Neuronal stem cell (in vitro differentiated cells): ENCODE measurements at regions not wholly inside any gene's neighbourhood (a gene's known extent, or its start where the extent isn't known, plus 50 kb on each side); places are given as distances from the start of the nearest gene placed in this dataset.
A peak's percentile ranks its signal among the peaks of the same experiment; 100 is the strongest.

Experiments used
- DNase-seq: peaks from one replicate; pipeline ENCODE4 v3.0.0-alpha.2; 2013; ENCODE audit warnings: low spot score
- H2AFZ ChIP-seq: one replicate; pipeline ENCODE4 v1.6.1; 2013; ENCODE audit warnings: mild to moderate bottlenecking, low read length, inconsistent platforms
- H2AK5ac ChIP-seq: 2 replicates; pipeline ENCODE4 v1.6.1; 2013; ENCODE audit warnings: low read depth, mild to moderate bottlenecking, inconsistent platforms, low read length, moderate library complexity, mixed read lengths
- H2BK120ac ChIP-seq: 2 replicates; pipeline ENCODE4 v1.6.1; 2013; ENCODE audit warnings: low read depth, mild to moderate bottlenecking, inconsistent platforms, low read length, moderate library complexity, mixed read lengths
- H2BK12ac ChIP-seq: one replicate; pipeline ENCODE4 v1.6.1; 2013; ENCODE audit warnings: low read length, inconsistent platforms
- H2BK15ac ChIP-seq: 2 replicates; pipeline ENCODE4 v1.6.1; 2013; ENCODE audit warnings: mild to moderate bottlenecking, low read length, inconsistent platforms, mixed read lengths
- H2BK5ac ChIP-seq: one replicate; pipeline ENCODE4 v1.6.1; 2013; ENCODE audit warnings: inconsistent platforms, mild to moderate bottlenecking, low read length, moderate library complexity
- H3K14ac ChIP-seq: one replicate; pipeline ENCODE4 v1.6.1; 2013; ENCODE audit warnings: low read length, inconsistent platforms
- H3K18ac ChIP-seq: 2 replicates; pipeline ENCODE4 v1.6.1; 2013; ENCODE audit warnings: low read length, inconsistent platforms
- H3K23ac ChIP-seq: 2 replicates; pipeline ENCODE4 v1.6.1; 2013; ENCODE audit warnings: low read depth, mild to moderate bottlenecking, mixed read lengths, low read length, inconsistent platforms; ENCODE audit not compliant: poor library complexity
- H3K27ac ChIP-seq: replicated peaks from 3 replicates; pipeline ENCODE4 v1.5.1; 2013; ENCODE audit warnings: low read length, inconsistent platforms
- H3K27me3 ChIP-seq, 3 experiments: 2 replicates each; pipeline ENCODE4 v1.6.1; 2013; ENCODE audit warnings: low read length in 3 of 3, mild to moderate bottlenecking in 2 of 3, inconsistent platforms in 1 of 3, low read depth in 1 of 3, mixed read lengths in 1 of 3, moderate library complexity in 1 of 3; ENCODE audit not compliant: control insufficient read depth in 3 of 3, insufficient read depth in 3 of 3
- H3K36me3 ChIP-seq, 2 donors: replicated peaks in 1 of 2; 2 replicates each; pipeline ENCODE4 v1.6.1; 2013; ENCODE audit warnings: low read length in 2 of 2; ENCODE audit not compliant: control insufficient read depth in 2 of 2, insufficient read depth in 2 of 2
- H3K4ac ChIP-seq: 2 replicates; pipeline ENCODE4 v1.6.1; 2013; ENCODE audit warnings: inconsistent platforms, mild to moderate bottlenecking, low read length, moderate library complexity
- H3K4me1 ChIP-seq, 2 donors: 1 replicate in 1 of 2; 2 replicates in 1 of 2; pipeline ENCODE4 v1.6.1; 2013; ENCODE audit warnings: low read length in 2 of 2, low read depth in 1 of 2; ENCODE audit not compliant: control insufficient read depth in 2 of 2, insufficient read depth in 1 of 2
- H3K4me2 ChIP-seq: one replicate; pipeline ENCODE4 v1.6.1; 2013; ENCODE audit warnings: mild to moderate bottlenecking, low read length, inconsistent platforms; ENCODE audit not compliant: insufficient read depth, poor library complexity, severe bottlenecking
- H3K4me3 ChIP-seq, 2 donors: 2 replicates each; pipeline ENCODE4 v1.5.1; 2013; ENCODE audit warnings: low read length in 2 of 2, mild to moderate bottlenecking in 2 of 2, inconsistent platforms in 1 of 2, moderate library complexity in 1 of 2
- H3K79me1 ChIP-seq: one replicate; pipeline ENCODE4 v1.6.1; 2013; ENCODE audit warnings: low read depth, mild to moderate bottlenecking, inconsistent platforms, low read length, moderate library complexity
- H3K9ac ChIP-seq: one replicate; pipeline ENCODE4 v1.6.1; 2013; ENCODE audit warnings: mild to moderate bottlenecking, low read depth, low read length, inconsistent platforms; ENCODE audit not compliant: poor library complexity
- H3K9me3 ChIP-seq, 2 donors: replicated peaks in 1 of 2; 2 replicates each; pipeline versions ENCODE3 to v1.6.1; 2013; ENCODE audit warnings: low read length in 2 of 2, mild to moderate bottlenecking in 2 of 2, inconsistent platforms in 1 of 2, low read depth in 1 of 2, mixed read lengths in 1 of 2, moderate library complexity in 1 of 2; ENCODE audit not compliant: control insufficient read depth in 2 of 2, insufficient read depth in 1 of 2
- H4K8ac ChIP-seq: one replicate; pipeline ENCODE4 v1.6.1; 2013; ENCODE audit warnings: low read depth, mild to moderate bottlenecking, inconsistent platforms, low read length, moderate library complexity
- H4K91ac ChIP-seq: one replicate; pipeline ENCODE4 v1.6.1; 2013; ENCODE audit warnings: low read length, low read depth, mild to moderate bottlenecking, inconsistent platforms; ENCODE audit not compliant: poor library complexity
- WGBS, 2 donors: extraction: QIAGEN DNeasy Blood & Tissue Kit; methylation state at CpG; one replicate each; pipeline ENCODE4 v1.1.7; 2013; ENCODE audit warnings: missing lambda C conversion rate in 2 of 2, mixed read lengths in 1 of 2; ENCODE audit not compliant: insufficient read length in 2 of 2, insufficient replicate concordance in 1 of 2; ENCODE audit errors: extremely low coverage in 2 of 2; 5-methylcytosine and 5-hydroxymethylcytosine counted together

DNA sequence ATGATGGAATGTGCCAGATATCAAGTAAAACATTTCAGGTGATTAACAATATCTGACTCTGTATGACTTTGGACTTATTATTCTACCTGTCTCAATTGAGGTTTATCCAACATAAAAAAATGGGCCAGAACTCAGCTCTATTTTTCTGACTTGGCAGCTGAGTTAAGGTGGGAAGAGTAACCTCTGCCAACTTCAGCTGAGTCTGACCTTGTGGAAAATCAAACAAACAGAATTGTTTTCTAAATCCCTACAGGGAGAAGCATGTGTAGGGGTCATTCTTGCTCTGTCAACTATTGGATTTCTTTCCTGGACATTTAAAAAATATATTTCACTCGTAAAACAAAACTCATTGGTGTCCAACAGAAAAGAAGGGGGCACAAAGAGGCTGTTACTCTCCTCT, 139.4 kb upstream of the TLR4 start:
- H3K9me3 ChIP-seq: no peaks in the 10 kb centered on the region
- no peak overlapping the region for H3K18ac ChIP-seq
- no peak for DNase-seq
- no peak overlapping the region for H4K8ac ChIP-seq
- H2AK5ac ChIP-seq: no peak overlapping the region
- H4K91ac ChIP-seq: no peak overlapping the region
- no peak overlapping the region for H2BK12ac ChIP-seq
- no peak overlapping the region for H2BK120ac ChIP-seq
- no peak overlapping the region for H3K9ac ChIP-seq
- H2BK15ac ChIP-seq: no peak overlapping the region
- no peaks in the 10 kb centered on the region for H3K4me1 ChIP-seq
- H2AFZ ChIP-seq: no peak overlapping the region
- H3K27me3 ChIP-seq: no peaks in the 10 kb centered on the region
- H3K4me3 ChIP-seq: no peak overlapping the region
- H2BK5ac ChIP-seq: no peak overlapping the region
- no peak overlapping the region for H3K23ac ChIP-seq
- H3K4ac ChIP-seq: no peak overlapping the region
- H3K36me3 ChIP-seq: no peaks in the 10 kb centered on the region
- no peaks in the 10 kb centered on the region for H3K79me1 ChIP-seq
- no peak overlapping the region for H3K4me2 ChIP-seq
- WGBS, 2 donors: no CpG with 5 or more reads among the region's 1 CpG
- H3K27ac ChIP-seq: no peak overlapping the region
- H3K14ac ChIP-seq: no peak overlapping the region

DNA sequence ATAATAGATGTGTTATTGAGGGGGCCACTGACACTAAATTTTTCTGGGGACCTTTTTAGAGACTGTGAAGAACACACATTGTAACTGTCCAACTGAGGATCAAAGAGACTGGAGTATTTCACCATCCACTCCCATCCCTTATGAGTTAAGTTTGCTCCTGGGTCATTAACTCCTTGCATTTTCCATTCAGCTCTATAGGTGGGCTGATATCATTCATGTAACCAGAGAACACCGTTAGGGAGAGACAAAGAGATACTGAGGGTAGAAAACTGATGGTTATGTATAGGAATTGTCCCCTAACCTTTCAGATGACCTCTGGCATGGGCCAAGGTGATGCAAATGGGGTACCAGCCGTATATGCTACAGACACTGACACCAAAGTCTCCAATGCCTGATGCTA, 142.4 kb upstream of the TLR4 start:
- H3K14ac ChIP-seq: no peak overlapping the region
- H2AFZ ChIP-seq: no peak overlapping the region
- H3K9me3 ChIP-seq: no peaks in the 10 kb centered on the region
- no CpG with 5 or more reads among the region's 2 CpGs for WGBS, 2 donors
- H4K91ac ChIP-seq: no peak overlapping the region
- H2BK15ac ChIP-seq: no peak overlapping the region
- no peaks in the 10 kb centered on the region for H3K36me3 ChIP-seq
- H3K23ac ChIP-seq: no peak overlapping the region
- no peaks in the 10 kb centered on the region for H3K27me3 ChIP-seq
- no peak overlapping the region for H2BK120ac ChIP-seq
- DNase-seq: no peak
- H4K8ac ChIP-seq: no peak overlapping the region
- no peak overlapping the region for H3K9ac ChIP-seq
- H3K4me2 ChIP-seq: no peak overlapping the region
- no peak overlapping the region for H2BK12ac ChIP-seq
- no peak overlapping the region for H3K4ac ChIP-seq
- no peak overlapping the region for H3K18ac ChIP-seq
- no peaks in the 10 kb centered on the region for H3K79me1 ChIP-seq
- H3K27ac ChIP-seq: no peak overlapping the region
- no peak overlapping the region for H2AK5ac ChIP-seq
- H2BK5ac ChIP-seq: no peak overlapping the region
- no peaks in the 10 kb centered on the region for H3K4me1 ChIP-seq
- no peak overlapping the region for H3K4me3 ChIP-seq

DNA sequence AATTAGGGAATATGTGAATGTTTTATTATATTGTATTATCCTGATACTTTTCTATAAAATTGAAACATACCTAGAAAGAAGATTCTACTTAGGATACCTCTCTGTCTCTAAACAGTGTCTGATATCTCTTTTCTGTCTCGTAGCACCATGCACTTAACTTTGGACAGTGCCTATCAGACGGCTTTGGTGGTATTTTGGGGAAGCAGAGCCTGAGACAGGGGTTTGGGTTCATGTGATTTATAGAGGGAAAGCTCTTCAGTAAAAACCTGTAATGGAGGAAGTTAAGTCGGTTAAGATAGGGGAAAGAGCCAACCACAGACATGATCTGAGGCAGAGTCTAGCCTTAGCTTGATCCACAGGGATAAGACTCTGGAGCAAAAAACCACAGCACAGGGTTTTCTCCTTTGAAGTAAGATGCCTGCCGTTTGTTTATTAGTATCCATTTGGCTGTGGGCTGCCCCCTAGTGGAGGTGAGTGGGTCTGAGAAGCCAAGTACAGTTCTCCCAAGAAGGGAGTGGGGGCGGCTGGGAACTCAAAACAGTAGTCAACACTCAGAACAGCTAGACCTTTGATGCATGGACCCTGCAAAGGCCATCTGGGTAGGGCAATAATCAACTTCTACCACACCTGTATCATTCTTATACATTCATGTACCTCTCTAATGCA, 141.2 kb upstream of the ASTN2 start:
- Histone ChIP-seq H3K27ac (no peak overlapping the region), H3K27me3 (no peaks in the 10 kb centered on the region), H3K9ac (no peak overlapping the region), H3K4me2 (no peak overlapping the region), H3K36me3 (no peaks in the 10 kb centered on the region), H2BK12ac (no peak overlapping the region), H3K79me1 (no peaks in the 10 kb centered on the region), H3K23ac (no peak overlapping the region), H3K14ac (no peak overlapping the region), H4K8ac (no peak overlapping the region), H3K9me3 (no peaks in the 10 kb centered on the region), H2BK120ac (no peak overlapping the region), H2BK5ac (no peak overlapping the region), H3K4me1 (no peaks in the 10 kb centered on the region), H3K18ac (no peak overlapping the region), H4K91ac (no peak overlapping the region), H2BK15ac (no peak overlapping the region), H2AK5ac (no peak overlapping the region), H3K4me3 (no peak overlapping the region), H3K4ac (no peak overlapping the region), H2AFZ (no peak overlapping the region)
- WGBS, 2 donors: no CpG with 5 or more reads among the region's 5 CpGs
- peak; percentile 17 for DNase-seq

DNA sequence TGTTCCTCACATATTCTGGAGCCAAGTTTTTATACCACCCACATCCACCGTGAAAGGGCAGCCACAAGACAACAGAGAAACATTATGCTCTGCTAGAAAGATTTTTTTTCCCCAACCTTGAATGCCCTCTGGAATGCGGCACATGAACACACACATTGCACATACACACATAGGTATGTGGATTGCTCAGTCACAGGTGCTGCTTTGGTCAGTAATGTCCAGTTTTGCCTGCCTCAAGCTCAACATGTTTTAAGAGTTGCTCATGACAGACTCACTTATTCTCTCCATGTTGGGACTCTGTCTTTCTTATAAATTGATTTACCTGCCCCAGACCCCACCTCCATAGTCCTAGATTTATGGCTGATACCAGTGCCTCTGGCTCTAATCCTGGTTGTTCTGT, 138.0 kb upstream of the ASTN2 start:
- WGBS, 2 donors: no CpG with 5 or more reads among the region's 2 CpGs
- no peak overlapping the region for H3K4me3 ChIP-seq
- no peaks in the 10 kb centered on the region for H3K27me3 ChIP-seq
- no peak overlapping the region for H2BK15ac ChIP-seq
- H3K9ac ChIP-seq: no peak overlapping the region
- H3K23ac ChIP-seq: no peak overlapping the region
- H4K91ac ChIP-seq: no peak overlapping the region
- H2BK120ac ChIP-seq: no peak overlapping the region
- peaks cover 0 to 2% of the 10 kb centered on the region in 2 donors for H3K4me1 ChIP-seq
- no peak overlapping the region for H3K4me2 ChIP-seq
- H3K27ac ChIP-seq: no peak overlapping the region
- no peaks in the 10 kb centered on the region for H3K79me1 ChIP-seq
- no peaks in the 10 kb centered on the region for H3K9me3 ChIP-seq
- H2AK5ac ChIP-seq: no peak overlapping the region
- no peak overlapping the region for H3K14ac ChIP-seq
- DNase-seq: no peak
- H3K36me3 ChIP-seq: no peaks in the 10 kb centered on the region
- H2AFZ ChIP-seq: no peak overlapping the region
- no peak overlapping the region for H3K4ac ChIP-seq
- H2BK5ac ChIP-seq: no peak overlapping the region
- H2BK12ac ChIP-seq: no peak overlapping the region
- H4K8ac ChIP-seq: no peak overlapping the region
- H3K18ac ChIP-seq: no peak overlapping the region
